ENCODE measurements at regions not wholly inside any gene's neighbourhood (a gene's known extent, or its start where the extent isn't known, plus 50 kb on each side); places are given as distances from the start of the nearest gene placed in this dataset.
A peak's percentile ranks its signal among the peaks of the same experiment; 100 is the strongest.

DNA sequence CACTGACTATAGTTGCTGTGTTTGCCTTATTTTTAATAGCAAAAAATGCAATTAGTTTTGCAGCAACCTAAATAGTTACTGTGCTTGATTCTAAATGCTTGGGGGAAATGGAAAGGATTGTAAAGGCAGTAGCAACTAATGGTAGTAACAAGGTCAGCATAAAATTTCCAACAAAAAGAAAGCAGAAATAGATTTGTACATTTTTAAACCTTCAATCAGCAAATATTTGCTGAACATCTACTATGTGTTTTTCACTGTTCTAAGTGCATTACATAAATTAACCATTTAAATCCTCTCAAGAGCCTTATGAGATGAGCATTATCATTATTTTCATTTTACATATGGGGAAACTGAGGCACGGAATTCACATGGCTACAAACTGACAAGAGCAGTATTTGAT is 308.0 kb upstream of the UBE2E3 start:
- H4K5ac ChIP-seq (ENCODE audit: low read depth, low read length): no peak overlapping the region
- no CpG with 5 or more reads among the region's 1 CpG for WGBS, 2 experiments (ENCODE audit: extremely low coverage in 2 of 2, insufficient read length in 1 of 2)
- no peak overlapping the region for H3K4me3 ChIP-seq (ENCODE audit: insufficient read depth, low read depth, low read length)
- no peaks in the 10 kb centered on the region for H3K79me1 ChIP-seq (ENCODE audit: low read depth in 1 of 2, low read length in 2 of 2)
- H3K36me3 ChIP-seq (ENCODE audit: control insufficient read depth, insufficient read depth, low read length): no peaks in the 10 kb centered on the region
- intact Hi-C loops (cut with micrococcal nuclease) (no loop called here), dilution Hi-C loops (cut with HindIII; ENCODE audit: low sequenced_read_pairs, unreplicated experiment) (no loop called here), in situ Hi-C loops (cut with MboI; ENCODE audit: low sequenced_read_pairs) (no loop called here)
- no peaks in the 10 kb centered on the region for H4K20me1 ChIP-seq (ENCODE audit: insufficient read depth, low read length)
- H3K27ac ChIP-seq (ENCODE audit: insufficient read depth, low read length): no peak overlapping the region
- H3K23ac ChIP-seq (ENCODE audit: low read depth, low read length): no peak overlapping the region
- no peak overlapping the region for H2AK9ac ChIP-seq (replicated peaks; ENCODE audit: low read depth, low read length, poor library complexity)
- no peak overlapping the region for H2BK120ac ChIP-seq (ENCODE audit: low read depth, low read length)
- DNase-seq (no peak), ATAC-seq (ENCODE audit: low read depth) (no peak)
- H2AK5ac ChIP-seq (ENCODE audit: low read depth, low read length): no peak overlapping the region
- no peak overlapping the region for H2BK20ac ChIP-seq (ENCODE audit: low read depth, low read length)
- H3K4me2 ChIP-seq (ENCODE audit: low read depth, low read length): no peak overlapping the region
- no peaks in the 10 kb centered on the region for H3K9me1 ChIP-seq (ENCODE audit: insufficient read depth, low read length)
- H3K9me3 ChIP-seq (ENCODE audit: control insufficient read depth, insufficient read depth, low read length): no peaks in the 10 kb centered on the region
- ChIA-PET CTCF (no interaction called here), POLR2A (ENCODE audit: unreplicated experiment) (no interaction called here)
- H3K4ac ChIP-seq (ENCODE audit: low read depth, low read length): no peak overlapping the region
- H2AFZ ChIP-seq (replicated peaks; ENCODE audit: low read length, poor library complexity): no peak overlapping the region
- H4K8ac ChIP-seq (ENCODE audit: low read depth in 2 of 2, low read length in 2 of 2): no peak overlapping the region
- no peaks in the 10 kb centered on the region for H3K4me1 ChIP-seq (ENCODE audit: control insufficient read depth, insufficient read depth, low read length)
- no peak for TF ChIP-seq NFE2L2 (IDR thresholded peaks at IDR 0.05; ENCODE audit: low read depth, low read length)
- TF ChIP-seq RCOR1 (IDR thresholded peaks at IDR 0.05; ENCODE audit: insufficient replicate concordance, low read length): no peak
- 0 out of 2 replicates have a peak, but pooled peaks have one; percentile 16 for TF ChIP-seq MAFK (IDR thresholded peaks at IDR 0.05; ENCODE audit: low read depth, low read length)
- no peak for TF ChIP-seq MAZ (IDR thresholded peaks at IDR 0.05; ENCODE audit: borderline replicate concordance, low read depth, low read length)
- TF ChIP-seq CHD1 (IDR thresholded peaks at IDR 0.05; ENCODE audit: low read depth, low read length): no peak
- no peak for TF ChIP-seq FOS (IDR thresholded peaks at IDR 0.05; ENCODE audit: low read depth, low read length)
- no peak overlapping the region for H3K18ac ChIP-seq (ENCODE audit: low read depth, low read length)
- H3K14ac ChIP-seq (replicated peaks; ENCODE audit: low read depth, low read length): no peak overlapping the region
- no peak overlapping the region for H3K56ac ChIP-seq (ENCODE audit: extremely low read depth, insufficient read depth, low read length)
- no peak overlapping the region for H2BK5ac ChIP-seq (ENCODE audit: low read depth, low read length, poor library complexity, severe bottlenecking)
- H3K27me3 ChIP-seq (ENCODE audit: control insufficient read depth, insufficient read depth, low read length): no peaks in the 10 kb centered on the region
- BruUV-seq (replicated peaks): no TSS peak
- H3K9ac ChIP-seq (ENCODE audit: low read depth, low read length): no peak overlapping the region
- no peak overlapping the region for H2BK15ac ChIP-seq (ENCODE audit: low read depth, low read length)
- no peak overlapping the region for H4K91ac ChIP-seq (ENCODE audit: insufficient read depth, low read depth, low read length)
